ENCODE measurements at regions not wholly inside any gene's neighbourhood (a gene's known extent, or its start where the extent isn't known, plus 50 kb on each side); places are given as distances from the start of the nearest gene placed in this dataset.

GRCh38 chr6:141337191-141337590 is 795.5 kb upstream of the GJE1 start:
- no peaks in the 10 kb centered on the region for H3K4me1 ChIP-seq (ENCODE audit: insufficient read depth, low read length)
- H3K9ac ChIP-seq (ENCODE audit: low read depth, low read length) = no peak overlapping the region
- H3K36me3 ChIP-seq (ENCODE audit: insufficient read depth, low read length) = no peaks in the 10 kb centered on the region
- WGBS = 100% methylated on average over 2 of the region's 2 CpGs
- H3K9me3 ChIP-seq (ENCODE audit: insufficient read depth, low read depth, low read length) = no peaks in the 10 kb centered on the region
- H3K27ac ChIP-seq (ENCODE audit: low read depth, low read length) = no peak overlapping the region
- H3K27me3 ChIP-seq (ENCODE audit: insufficient read depth, low read length) = no peaks in the 10 kb centered on the region
- no peak overlapping the region for H3K4me3 ChIP-seq (ENCODE audit: low read length)

- H3K4me3 ChIP-seq (ENCODE audit: low read length) = no peak overlapping the region
- no peaks in the 10 kb centered on the region for H3K27me3 ChIP-seq (ENCODE audit: insufficient read depth, low read length)
- H3K9ac ChIP-seq (ENCODE audit: low read depth, low read length) = no peak overlapping the region
- no peaks in the 10 kb centered on the region for H3K4me1 ChIP-seq (ENCODE audit: insufficient read depth, low read length)
- 98% methylated on average over 3 of the region's 4 CpGs for WGBS
- H3K9me3 ChIP-seq (ENCODE audit: insufficient read depth, low read depth, low read length) = no peaks in the 10 kb centered on the region
- no peak overlapping the region for H3K27ac ChIP-seq (ENCODE audit: low read depth, low read length)
- H3K36me3 ChIP-seq (ENCODE audit: insufficient read depth, low read length) = no peaks in the 10 kb centered on the region
Measured at GRCh38 chr6:141335477-141336273, 797.0 kb upstream of the GJE1 start.

GRCh38 chr6:141326925-141327324 is 805.8 kb upstream of the GJE1 start:
- no peaks in the 10 kb centered on the region for H3K27me3 ChIP-seq (ENCODE audit: insufficient read depth, low read length)
- H3K27ac ChIP-seq (ENCODE audit: low read depth, low read length) = no peak overlapping the region
- no peak overlapping the region for H3K4me3 ChIP-seq (ENCODE audit: low read length)
- H3K9ac ChIP-seq (ENCODE audit: low read depth, low read length) = no peak overlapping the region
- no peaks in the 10 kb centered on the region for H3K36me3 ChIP-seq (ENCODE audit: insufficient read depth, low read length)
- H3K4me1 ChIP-seq (ENCODE audit: insufficient read depth, low read length) = no peaks in the 10 kb centered on the region
- H3K9me3 ChIP-seq (ENCODE audit: insufficient read depth, low read depth, low read length) = no peaks in the 10 kb centered on the region

GRCh38 chr6:141326426-141326825 is 806.3 kb upstream of the GJE1 start:
- Histone ChIP-seq H3K4me1 (ENCODE audit: insufficient read depth, low read length) (no peaks in the 10 kb centered on the region; the same call in 1 of the 2 replicates), H3K4me3 (ENCODE audit: low read length) (no peak overlapping the region), H3K27me3 (ENCODE audit: insufficient read depth, low read length) (no peaks in the 10 kb centered on the region), H3K9ac (ENCODE audit: low read depth, low read length) (no peak overlapping the region), H3K36me3 (ENCODE audit: insufficient read depth, low read length) (no peaks in the 10 kb centered on the region), H3K9me3 (ENCODE audit: insufficient read depth, low read depth, low read length) (no peaks in the 10 kb centered on the region), H3K27ac (ENCODE audit: low read depth, low read length) (no peak overlapping the region)
- 85% methylated on average over 5 of the region's 5 CpGs for WGBS

- H3K27ac ChIP-seq (ENCODE audit: low read depth, low read length) = no peak overlapping the region
- WGBS = 97% methylated on average over 5 of the region's 5 CpGs
- H3K27me3 ChIP-seq (ENCODE audit: insufficient read depth, low read length) = no peaks in the 10 kb centered on the region
- H3K4me3 ChIP-seq (ENCODE audit: low read length) = no peak overlapping the region
- no peaks in the 10 kb centered on the region for H3K9me3 ChIP-seq (ENCODE audit: insufficient read depth, low read depth, low read length)
- H3K36me3 ChIP-seq (ENCODE audit: insufficient read depth, low read length) = no peaks in the 10 kb centered on the region
- H3K4me1 ChIP-seq (ENCODE audit: insufficient read depth, low read length) = no peaks in the 10 kb centered on the region; the same call in 1 of the 2 replicates
- H3K9ac ChIP-seq (ENCODE audit: low read depth, low read length) = no peak overlapping the region
Measured at GRCh38 chr6:141321493-141322347, 811.0 kb upstream of the GJE1 start.

GRCh38 chr6:141316236-141316635 is 816.5 kb upstream of the GJE1 start:
- H3K27me3 ChIP-seq (ENCODE audit: insufficient read depth, low read length) = no peaks in the 10 kb centered on the region
- no peak overlapping the region for H3K27ac ChIP-seq (ENCODE audit: low read depth, low read length)
- no peaks in the 10 kb centered on the region for H3K36me3 ChIP-seq (ENCODE audit: insufficient read depth, low read length)
- no peaks in the 10 kb centered on the region for H3K9me3 ChIP-seq (ENCODE audit: insufficient read depth, low read depth, low read length)
- H3K4me3 ChIP-seq (ENCODE audit: low read length) = no peak overlapping the region
- 96% methylated on average over 5 of the region's 5 CpGs for WGBS
- no peaks in the 10 kb centered on the region for H3K4me1 ChIP-seq (ENCODE audit: insufficient read depth, low read length)
- no peak overlapping the region for H3K9ac ChIP-seq (ENCODE audit: low read depth, low read length)

- H3K4me1 ChIP-seq (ENCODE audit: insufficient read depth, low read length) = peaks cover 12% of the 10 kb centered on the region
- no peaks in the 10 kb centered on the region for H3K36me3 ChIP-seq (ENCODE audit: insufficient read depth, low read length)
- H3K9ac ChIP-seq (ENCODE audit: low read depth, low read length) = no peak overlapping the region
- H3K27ac ChIP-seq (ENCODE audit: low read depth, low read length) = no peak overlapping the region
- no peak overlapping the region for H3K4me3 ChIP-seq (ENCODE audit: low read length)
- 82% methylated on average over 1 of the region's 1 CpG for WGBS
- no peaks in the 10 kb centered on the region for H3K27me3 ChIP-seq (ENCODE audit: insufficient read depth, low read length)
- H3K9me3 ChIP-seq (ENCODE audit: insufficient read depth, low read depth, low read length) = no peaks in the 10 kb centered on the region
Measured at GRCh38 chr6:141313986-141314385, 818.7 kb upstream of the GJE1 start.

GRCh38 chr6:141309295-141309694 is 823.4 kb upstream of the GJE1 start:
- Histone ChIP-seq H3K27ac (ENCODE audit: low read depth, low read length) (no peak overlapping the region), H3K9ac (ENCODE audit: low read depth, low read length) (no peak overlapping the region), H3K36me3 (ENCODE audit: insufficient read depth, low read length) (no peaks in the 10 kb centered on the region), H3K27me3 (ENCODE audit: insufficient read depth, low read length) (no peaks in the 10 kb centered on the region), H3K4me3 (ENCODE audit: low read length) (no peak overlapping the region), H3K4me1 (ENCODE audit: insufficient read depth, low read length) (peaks cover 12% of the 10 kb centered on the region), H3K9me3 (ENCODE audit: insufficient read depth, low read depth, low read length) (peaks cover 11% of the 10 kb centered on the region)

GRCh38 chr6:141307309-141307998 is 825.3 kb upstream of the GJE1 start:
- no peak overlapping the region for H3K27ac ChIP-seq (ENCODE audit: low read depth, low read length)
- WGBS = 100% methylated on average over 1 of the region's 3 CpGs
- no peaks in the 10 kb centered on the region for H3K27me3 ChIP-seq (ENCODE audit: insufficient read depth, low read length)
- no peak overlapping the region for H3K9ac ChIP-seq (ENCODE audit: low read depth, low read length)
- no peaks in the 10 kb centered on the region for H3K36me3 ChIP-seq (ENCODE audit: insufficient read depth, low read length)
- H3K9me3 ChIP-seq (ENCODE audit: insufficient read depth, low read depth, low read length) = peaks cover 11% of the 10 kb centered on the region
- no peak overlapping the region for H3K4me3 ChIP-seq (ENCODE audit: low read length)
- peaks cover 12% of the 10 kb centered on the region for H3K4me1 ChIP-seq (ENCODE audit: insufficient read depth, low read length)

GRCh38 chr6:141303907-141304306 is 828.8 kb upstream of the GJE1 start:
- Histone ChIP-seq H3K36me3 (ENCODE audit: insufficient read depth, low read length) (no peaks in the 10 kb centered on the region), H3K4me1 (ENCODE audit: insufficient read depth, low read length) (no peaks in the 10 kb centered on the region), H3K27me3 (ENCODE audit: insufficient read depth, low read length) (no peaks in the 10 kb centered on the region), H3K4me3 (ENCODE audit: low read length) (no peak overlapping the region), H3K9me3 (ENCODE audit: insufficient read depth, low read depth, low read length) (peaks cover 11% of the 10 kb centered on the region), H3K27ac (ENCODE audit: low read depth, low read length) (no peak overlapping the region), H3K9ac (ENCODE audit: low read depth, low read length) (no peak overlapping the region)
- 91% methylated on average over 6 of the region's 6 CpGs for WGBS

- Histone ChIP-seq H3K4me1 (ENCODE audit: insufficient read depth, low read length) (no peaks in the 10 kb centered on the region), H3K36me3 (ENCODE audit: insufficient read depth, low read length) (no peaks in the 10 kb centered on the region), H3K27me3 (ENCODE audit: insufficient read depth, low read length) (no peaks in the 10 kb centered on the region), H3K27ac (ENCODE audit: low read depth, low read length) (no peak overlapping the region), H3K9ac (ENCODE audit: low read depth, low read length) (no peak overlapping the region), H3K4me3 (ENCODE audit: low read length) (no peak overlapping the region), H3K9me3 (ENCODE audit: insufficient read depth, low read depth, low read length) (no peaks in the 10 kb centered on the region)
- 100% methylated on average over 1 of the region's 1 CpG for WGBS
Measured at GRCh38 chr6:141301779-141302178, 830.9 kb upstream of the GJE1 start.
